ENCODE measurements at regions not wholly inside any gene's neighbourhood (a gene's known extent, or its start where the extent isn't known, plus 50 kb on each side); places are given as distances from the start of the nearest gene placed in this dataset.

DNA sequence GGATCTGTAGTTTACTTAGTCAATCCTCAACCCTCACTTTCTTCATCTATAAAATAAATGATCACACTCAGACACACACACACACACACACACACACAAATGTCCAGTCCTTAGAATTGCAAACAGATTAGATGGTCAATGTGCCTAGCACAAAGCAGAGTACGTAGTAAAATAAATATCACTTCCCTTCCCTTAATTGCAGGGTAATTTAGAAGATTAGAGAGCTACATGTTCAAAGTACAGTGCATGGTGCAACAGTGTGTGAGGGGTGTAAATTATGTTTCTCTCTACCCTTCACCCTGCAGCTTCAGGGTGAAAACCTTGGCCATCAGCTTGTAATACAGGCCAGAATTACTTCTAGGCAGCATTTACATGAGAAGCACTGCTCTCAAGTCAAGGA is 187.0 kb upstream of the GHITM start:
- no peak for DNase-seq

DNA sequence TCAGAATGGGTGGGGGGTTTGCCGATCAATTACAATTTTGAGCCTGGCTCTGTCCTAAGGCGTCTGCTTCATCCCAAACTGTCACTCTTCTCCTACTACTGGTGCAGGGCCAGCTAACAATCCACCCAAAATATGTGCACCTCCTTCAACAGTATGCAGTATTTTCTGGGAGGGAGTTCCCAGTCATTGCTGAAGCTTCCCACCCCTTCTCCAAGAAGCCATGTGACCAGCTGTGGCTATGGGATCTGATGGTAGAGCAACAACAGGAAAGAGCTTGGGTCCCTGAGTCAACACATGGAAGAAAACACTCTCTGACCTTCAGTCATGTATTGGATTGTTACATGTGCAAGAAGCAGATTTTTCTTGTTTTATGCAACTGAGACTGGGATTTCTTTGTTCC is 185.7 kb upstream of the GHITM start:
- no peak for DNase-seq

DNA sequence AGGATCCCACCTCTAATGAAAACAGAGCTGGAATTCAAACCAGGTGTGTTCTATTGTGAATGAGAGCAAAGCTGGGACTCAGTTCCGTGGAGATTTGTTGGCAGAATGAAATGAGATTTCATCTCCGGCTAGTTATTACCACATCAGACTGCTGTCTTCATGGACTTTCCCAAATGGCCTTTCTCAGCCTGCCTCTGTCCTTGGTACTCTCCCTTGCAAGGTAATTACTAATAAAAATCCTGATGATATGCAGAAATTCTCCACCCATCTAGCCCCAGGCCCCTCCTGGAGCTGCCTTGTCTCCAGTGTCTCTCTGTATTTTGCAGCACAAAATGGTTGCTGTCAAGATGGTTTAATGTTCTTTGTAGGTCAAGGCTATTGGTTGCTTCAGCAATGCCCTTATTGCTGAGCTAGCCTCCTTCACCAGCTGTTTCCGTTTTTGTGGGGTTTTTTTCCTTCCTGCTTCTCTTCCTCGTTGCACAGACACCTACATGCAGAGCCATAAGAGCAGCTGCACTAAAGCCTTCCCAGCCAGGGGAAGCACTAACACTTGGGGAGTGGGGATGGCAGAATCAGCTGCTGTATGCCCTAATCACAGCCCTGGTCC is 185.0 kb upstream of the GHITM start:
- DNase-seq, result no peak

DNA sequence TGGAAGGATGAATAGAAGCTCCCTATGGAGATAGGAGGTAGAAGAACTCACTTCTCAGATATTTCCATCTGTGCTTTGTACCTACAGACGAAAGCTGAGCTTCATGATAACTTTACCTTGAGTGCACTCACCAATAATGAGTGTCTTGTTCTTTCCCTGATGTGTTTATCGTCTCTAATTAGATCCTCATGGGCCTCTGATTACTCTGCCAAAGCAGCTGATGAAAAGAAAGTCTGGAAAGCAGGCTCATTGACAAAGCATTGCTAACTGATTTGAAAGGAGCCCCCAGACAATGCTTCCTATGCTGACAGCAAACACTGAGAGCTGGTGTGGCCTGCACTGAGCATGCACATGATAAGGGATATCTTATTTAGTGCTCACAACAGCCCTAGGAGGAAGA is 183.9 kb upstream of the GHITM start:
- no peak for DNase-seq

DNA sequence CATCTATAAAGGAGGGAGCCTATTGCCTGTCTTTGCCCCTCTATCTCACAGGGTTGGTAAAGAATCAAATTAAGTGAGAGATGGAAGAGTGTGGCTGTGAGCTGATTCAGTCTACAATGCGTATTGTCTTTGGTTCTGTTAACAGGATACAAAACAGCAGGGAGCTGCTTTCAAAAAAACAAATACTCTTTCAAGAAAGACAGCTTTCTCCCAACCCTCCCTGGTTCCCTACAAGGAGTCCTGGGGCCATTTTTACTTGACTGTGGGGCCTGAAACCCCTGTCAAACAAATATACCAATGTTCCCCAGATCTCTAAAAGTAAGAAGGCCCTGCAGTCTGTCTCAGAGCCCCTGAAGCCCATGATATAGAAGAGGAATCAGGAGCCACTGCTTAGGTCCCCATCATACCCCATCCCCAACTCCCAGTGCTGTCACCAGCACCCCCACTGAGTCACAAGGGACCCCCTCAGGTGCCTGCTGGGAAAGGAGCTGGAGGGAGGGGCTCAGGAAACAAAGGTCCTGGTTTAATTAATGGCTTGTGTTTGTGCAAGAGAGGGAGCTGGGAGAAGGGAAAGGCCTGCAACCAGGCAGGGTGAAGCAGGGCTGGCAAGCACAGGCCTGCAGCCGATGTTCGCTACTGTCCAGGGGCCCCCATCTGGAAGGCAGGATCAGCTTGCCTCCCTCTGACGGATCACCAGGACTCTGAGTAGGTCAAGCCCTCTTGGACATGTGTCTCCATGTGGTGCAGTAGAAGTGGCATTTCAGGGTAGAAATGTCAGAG is 182.0 kb upstream of the GHITM start:
- no peak for DNase-seq

DNA sequence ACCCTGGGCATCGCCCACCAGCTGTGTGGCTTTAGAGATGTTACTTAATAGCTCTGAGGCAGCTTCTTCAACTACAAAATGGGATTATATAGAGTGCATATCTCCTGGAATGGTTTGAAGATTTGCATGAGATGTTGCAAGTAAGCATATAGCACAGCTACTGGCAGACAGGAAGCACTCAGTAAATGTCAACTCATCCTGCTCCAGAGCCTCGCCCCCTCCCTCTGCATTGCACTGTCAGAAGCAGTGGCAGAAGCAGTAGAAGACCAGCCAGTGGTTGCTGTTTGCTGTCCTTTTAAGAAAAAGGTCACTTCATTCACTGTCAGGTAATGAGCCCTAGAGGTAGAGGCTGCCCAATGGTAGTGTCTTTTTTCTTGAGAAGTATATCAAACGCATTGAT is 180.0 kb upstream of the GHITM start:
- no peak for DNase-seq

DNA sequence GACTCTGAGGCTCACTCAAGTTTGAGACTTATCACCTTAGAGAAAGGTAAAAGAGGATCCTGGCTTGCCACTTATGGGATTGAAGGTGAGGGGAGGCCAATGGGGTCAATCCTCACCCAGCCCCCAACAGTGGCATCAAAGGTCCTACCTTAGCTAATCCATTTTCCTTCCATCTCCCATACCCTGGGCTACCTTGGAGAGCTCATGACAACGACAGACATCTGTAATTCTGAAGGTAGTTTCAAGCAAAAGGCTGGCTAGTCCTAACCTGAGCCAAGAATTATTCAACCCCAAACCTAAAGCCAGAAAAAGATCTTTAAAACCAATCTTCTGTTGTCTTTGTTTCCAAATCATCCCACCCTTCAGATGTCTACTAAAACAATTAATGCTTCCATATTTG is 179.2 kb upstream of the GHITM start:
- DNase-seq, result no peak

DNA sequence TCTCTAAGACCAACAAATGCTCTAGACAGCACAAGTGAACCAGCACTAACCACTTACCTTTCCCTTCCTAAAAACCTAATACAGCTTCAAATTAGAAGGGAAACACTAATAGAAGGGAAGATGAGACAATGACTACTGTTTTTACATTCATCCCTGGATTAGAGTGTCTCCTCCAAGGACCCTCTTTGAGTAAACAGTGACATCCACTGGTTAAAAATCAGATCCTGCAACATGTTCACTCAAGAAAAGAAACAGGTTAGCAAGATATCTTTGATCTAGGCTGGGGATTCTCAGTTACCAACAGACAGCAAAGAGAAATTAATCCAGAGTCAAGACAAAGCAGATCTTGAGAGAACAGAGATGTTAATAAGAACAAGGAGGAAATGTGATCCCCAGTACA is 177.7 kb upstream of the GHITM start:
- DNase-seq, result no peak

DNA sequence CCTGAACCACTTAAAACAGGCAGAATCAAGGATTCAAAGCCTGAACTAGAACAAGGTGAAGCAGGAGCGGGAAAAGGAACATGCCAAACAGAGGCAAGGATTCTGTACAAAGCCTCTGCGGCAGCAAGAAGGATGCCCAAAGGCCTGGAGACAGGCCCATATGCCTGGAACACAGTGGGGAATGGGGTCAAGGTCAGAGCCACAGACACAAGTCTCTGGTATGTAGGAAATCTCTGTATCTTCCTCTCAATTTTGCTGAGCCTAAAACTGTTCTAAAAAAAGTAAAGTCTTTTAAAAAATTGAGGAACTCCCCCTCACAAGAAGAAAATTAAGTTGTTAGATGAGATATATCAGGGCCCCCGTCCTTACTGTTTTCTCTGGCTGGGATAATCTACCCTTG is 175.9 kb upstream of the GHITM start:
- DNase-seq, result no peak

DNA sequence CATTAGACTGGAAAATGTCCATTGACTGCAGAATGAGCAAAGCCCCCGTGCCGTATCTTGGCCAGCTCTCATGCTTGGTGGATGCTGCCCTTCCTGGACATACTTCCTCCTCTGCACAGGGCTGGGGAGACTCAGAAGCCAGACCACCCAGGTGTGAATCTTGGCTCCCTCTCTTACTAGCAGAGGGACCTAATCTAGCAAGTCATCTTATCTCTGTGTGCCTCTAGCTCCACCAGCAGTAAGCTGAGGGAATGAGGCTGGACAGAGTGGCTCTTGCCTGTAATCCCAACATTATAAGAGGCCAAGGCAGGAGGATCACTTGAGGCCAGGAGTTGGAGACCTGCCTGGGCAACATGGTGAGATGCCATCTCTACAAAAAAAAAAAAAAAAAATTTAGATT is 173.8 kb upstream of the GHITM start:
- DNase-seq, result no peak

DNA sequence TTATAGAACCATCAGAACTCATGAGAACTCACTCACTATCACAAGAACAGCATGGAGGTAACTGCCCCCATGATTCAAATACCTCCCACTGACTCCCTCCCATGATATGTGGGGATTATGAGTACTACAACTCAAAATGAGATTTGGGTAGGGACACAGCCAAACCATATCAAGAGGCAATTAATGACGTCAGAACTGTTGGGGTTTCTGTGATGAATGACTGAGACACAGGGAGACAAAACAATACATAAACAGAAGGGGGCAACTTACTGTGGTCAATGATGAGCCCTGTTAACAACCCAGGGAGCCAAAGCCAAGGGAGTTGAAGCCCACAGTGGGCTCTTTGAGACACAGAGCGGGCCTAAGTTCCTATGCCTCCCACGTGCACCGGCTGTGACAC is 171.3 kb upstream of the GHITM start:
- no peak for DNase-seq

DNA sequence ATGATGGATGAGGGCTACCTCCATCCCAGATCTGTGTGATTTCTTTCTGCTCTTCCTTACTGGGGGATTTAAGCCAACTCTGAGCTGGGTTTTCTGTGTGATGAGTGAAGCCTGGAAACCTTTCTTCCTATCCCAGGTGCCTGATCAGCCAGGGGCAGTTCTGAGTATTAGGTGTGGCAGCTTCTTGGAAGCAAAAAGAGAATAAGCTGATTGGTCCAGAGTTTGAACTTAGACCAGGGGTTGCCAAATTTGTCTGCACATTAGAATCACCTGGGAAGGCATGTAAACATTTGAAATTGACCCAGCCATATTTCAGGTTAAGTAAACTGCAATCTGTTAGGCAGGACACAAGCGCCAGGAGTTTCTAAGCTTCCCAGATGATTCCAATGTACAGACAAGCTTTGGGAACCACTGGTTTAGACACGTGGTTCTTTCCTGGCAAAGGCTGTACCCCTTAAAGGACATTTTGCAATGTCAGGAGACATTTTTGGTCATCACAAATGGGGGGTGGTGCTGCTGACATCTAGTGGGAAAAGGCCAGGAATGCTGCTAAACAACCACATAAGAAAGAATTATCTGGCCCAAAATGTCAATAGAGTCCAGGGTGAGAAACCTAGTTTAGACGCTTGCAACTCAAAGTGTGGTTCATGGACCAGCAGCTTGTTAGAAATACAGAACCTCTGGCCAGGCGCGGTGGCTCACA is 160.5 kb upstream of the GHITM start:
- no peak for DNase-seq

DNA sequence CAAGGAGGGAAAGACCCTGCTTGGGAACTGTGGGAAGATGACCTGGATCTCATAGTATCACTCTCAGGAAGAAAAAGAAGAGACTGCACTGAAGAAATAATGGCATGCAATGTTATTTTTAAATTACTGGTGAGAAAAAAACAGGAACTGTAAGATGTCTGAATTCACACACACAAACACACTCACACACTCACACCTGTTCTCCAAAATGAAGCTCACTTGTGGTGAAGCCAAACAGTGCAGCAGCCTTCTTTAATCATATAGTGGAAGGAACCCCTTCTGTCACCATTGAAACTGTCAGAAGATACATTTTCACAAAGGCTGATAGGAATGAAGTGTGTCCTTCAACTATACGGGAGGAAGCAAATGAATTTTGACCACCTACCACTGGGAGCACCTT is 156.5 kb upstream of the GHITM start:
- no peak for DNase-seq

DNA sequence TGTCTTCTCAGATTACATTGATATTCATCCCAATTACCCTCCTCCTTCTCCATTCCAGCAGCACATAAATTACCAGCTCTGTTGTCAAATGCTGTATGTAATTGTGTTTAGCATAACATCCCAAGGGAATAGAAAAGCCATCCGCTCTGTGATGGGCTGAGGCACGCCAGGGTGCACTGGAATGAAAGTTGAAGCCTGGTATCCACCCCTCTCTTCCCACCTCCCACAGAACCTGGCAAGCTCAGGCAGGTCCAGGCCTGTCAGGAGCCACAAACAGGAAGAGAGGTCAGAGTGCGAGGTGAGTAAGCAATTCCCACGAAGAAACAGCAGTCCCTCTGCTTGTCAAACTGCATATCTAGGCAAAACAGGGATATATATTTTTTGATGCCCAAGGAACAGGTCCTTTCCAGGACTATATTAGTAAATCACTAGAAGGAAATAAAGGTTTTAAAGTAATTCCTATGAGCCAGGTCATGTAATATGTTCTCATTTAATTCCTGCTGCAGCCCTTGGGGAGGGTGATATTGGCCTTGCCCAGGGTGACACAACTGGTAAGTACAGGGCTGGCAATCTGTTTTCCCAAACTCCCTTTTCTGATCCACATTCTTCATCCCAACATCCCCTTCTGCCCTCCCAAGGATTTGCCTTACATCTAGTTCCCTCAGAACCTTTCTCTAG is 155.6 kb upstream of the GHITM start:
- no peak for DNase-seq

DNA sequence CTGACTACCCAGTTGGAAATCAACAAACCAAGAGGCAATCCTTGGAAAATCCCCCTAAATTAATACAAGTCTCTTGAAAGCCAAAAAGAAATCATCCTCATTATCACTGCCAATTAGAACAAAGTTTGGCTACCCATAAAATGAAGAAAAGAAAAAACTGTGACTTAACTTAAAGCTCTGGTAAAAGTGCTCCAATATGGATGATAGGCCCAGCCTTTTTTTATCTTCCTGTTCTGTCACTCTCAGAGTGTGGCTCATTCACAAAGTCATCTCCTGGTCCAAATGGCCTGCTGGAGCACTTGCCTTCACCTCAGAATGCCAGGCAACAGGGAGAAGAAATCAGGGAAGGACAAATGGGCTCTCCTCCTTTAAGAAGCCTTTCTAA is 155.1 kb upstream of the GHITM start:
- no peak for DNase-seq

DNA sequence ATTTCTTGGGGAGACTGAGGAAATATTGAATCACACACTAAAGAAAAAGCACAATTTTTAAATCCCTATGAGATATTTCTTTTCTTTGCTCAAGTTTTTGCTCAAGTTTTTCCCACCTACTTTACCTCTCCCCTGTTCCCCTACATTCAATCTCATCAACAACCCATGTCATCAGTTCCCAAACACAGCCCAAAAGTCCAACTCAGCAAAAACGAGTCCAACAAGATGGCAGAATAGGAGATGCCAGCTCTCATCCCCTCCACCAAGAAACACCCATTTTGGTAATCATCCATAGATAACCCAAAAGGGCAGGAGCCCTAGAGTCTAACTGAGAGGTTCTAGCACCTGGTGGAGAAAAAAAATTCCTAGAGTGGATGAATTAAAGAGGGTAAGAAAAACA is 152.5 kb upstream of the GHITM start:
- DNase-seq, result no peak

DNA sequence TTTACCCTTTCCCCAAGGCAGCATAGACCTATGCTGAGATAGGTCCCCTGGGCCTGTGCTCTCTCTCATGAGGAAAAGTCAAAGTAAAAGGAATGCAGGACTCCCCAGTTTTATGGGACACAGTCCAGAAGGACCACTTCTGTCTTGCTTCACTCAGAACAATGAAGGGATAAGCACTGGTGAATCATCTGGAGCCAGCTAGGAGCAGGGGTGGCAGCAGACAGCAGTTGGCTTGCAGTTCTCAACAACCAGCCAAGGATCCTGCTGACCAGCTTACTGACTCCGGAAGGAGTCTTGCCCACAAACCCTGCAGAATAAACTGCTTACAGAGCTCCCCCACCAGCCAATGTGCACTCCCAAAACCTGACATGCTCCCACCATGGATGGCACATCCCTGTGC is 152.1 kb upstream of the GHITM start:
- no peak for DNase-seq

DNA sequence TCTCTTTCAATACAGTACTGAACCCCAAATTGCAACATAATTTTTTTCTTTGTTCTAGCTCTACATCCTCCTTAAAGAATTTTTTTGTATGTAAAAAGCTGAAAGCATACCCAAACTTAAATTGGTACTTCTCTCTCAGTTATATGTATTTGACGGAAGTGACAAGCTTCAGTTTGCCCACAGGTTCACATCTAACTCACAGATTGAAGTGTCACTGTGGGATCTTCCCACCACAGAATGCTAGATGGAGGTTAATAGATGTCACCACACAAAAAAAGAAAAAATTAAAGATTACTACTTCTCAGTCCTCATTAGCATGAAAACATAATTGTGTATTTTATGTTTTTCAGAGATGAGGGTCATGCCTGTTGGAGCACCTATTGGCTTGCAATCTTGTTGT is 150.9 kb upstream of the GHITM start:
- no peak for DNase-seq

DNA sequence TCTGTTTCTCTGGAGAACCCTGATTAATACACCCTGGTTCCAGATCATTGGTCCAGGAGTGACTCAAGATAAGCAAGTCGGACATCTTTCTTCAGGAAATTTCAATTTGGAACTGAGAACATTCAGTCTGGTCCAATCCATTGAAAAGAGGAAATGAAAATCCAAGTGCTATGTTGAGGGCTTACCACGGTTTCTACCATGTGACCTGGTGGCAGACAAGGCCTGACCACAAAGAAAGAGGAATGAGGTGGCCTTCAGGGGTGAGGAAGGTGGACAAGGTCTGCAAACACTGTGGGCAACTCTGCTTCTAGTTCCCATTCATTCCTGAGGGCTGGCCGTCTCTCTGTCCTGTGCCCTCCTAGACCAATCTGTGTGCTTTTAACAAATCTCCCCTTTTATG is 149.2 kb upstream of the GHITM start:
- DNase-seq, result no peak

DNA sequence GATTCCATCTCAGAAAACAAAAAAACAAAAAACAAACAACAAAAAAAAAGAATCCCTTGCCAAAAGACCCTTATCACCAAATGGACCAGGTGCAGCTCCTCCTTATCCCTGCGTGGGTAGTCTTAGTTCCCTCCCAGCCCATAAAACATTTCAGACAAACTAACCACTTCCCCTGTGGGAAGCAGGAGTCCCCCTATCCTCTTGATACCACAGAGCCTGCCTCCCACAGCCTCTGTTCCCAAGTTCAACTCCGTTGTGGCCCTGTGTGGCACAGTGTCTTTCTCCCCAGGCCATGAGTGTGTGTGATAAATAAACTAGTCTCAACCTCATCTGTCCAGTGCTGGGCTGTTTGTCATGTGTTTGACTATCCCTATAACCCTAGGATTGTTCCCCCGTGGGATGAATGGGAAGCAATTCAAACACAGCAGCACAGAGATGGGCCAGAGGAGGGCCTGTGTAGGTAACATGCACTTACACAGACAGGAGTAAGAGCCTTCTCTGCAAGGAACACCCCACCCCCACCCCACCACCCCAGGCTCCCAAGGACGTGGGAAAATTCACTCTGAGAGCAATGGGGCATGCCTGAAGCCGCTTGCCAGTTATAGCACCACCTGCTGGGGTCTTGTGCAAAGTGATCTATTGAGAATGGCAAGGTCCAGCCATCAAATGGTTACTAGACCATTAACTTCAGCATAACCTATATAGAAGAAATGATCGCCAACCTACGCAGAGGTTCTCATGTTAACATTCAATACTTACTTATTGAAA is 147.1 kb upstream of the GHITM start:
- no peak for DNase-seq

DNA sequence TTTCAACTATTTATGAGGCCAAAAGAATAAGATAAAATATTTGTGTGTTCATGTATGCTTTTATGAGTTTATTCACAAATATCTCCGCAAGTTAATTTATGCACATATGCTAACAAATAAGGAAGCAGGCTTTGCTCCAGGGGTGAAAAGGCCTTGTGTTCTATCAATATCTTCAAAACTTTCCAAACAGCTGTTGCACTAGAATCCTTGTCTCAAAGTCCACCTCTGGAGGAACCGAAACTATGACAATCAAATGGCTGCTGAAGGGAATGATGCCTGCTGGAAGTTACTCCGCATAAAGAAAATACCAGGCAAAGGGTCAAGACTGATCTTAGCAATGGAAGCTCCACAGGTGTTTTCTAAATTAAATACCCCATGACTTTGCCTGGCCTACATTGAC is 145.0 kb upstream of the GHITM start:
- no peak for DNase-seq

DNA sequence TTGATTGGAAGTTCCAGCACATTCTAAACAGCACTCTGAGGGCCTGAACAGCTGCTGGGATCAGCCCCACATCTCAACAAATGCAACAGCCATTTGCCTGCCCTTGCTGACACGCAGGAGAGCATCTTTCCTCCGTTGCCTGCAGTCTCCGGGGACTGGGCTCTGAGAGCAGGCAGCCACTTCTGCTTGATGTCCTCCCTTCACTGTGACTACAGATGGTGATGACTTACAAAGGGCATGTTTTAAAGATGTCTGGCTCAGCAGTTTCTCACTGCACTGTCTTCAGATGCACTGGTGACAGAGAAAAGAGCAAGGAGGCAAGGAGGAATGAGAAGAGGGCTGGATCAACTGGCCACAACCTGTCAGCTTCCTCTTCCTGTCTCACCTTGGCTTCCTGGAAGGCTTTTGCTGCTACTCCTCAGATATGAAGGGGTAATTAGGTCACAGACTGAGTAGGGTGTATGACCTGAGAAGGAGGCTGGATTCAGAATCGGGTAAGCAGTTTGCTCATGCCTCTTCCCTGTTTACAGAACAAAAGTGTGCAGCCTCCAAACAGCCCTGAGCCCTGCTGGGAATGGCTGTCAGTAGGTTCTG is 143.5 kb upstream of the GHITM start:
- DNase-seq, result no peak

DNA sequence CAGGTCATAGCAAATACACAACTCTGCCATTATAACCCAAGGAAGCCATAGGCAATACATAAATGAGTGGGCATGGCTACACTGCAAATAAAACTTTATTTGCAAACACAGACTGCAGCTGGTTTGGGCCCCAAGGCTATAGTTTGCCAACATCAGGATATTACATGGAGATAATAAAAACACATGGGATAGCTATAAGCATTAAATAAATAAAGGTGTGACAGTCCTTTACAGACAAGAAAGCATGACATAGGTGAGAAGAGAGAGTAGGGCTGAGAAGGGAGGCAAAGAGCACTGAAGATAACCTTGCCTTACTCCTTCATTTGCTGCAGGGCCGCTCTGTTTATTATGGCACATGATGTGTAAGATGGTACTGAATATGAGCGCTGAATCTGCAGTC is 135.1 kb upstream of the GHITM start:
- DNase-seq, result no peak
